MM.1S (cell line): ENCODE measurements at regions not wholly inside any gene's neighbourhood (a gene's known extent, or its start where the extent isn't known, plus 50 kb on each side); places are given as distances from the start of the nearest gene placed in this dataset.

Experiments
- CTCF ChIP-seq: fragments of 300-600 bp; sonication (generic); IDR thresholded peaks from 2 replicates; pipeline ENCODE4 v1.5.1; 2016; ENCODE audit warnings: antibody characterized with exemption, low read length, mixed read lengths
- EZH2 ChIP-seq: fragments of 300-600 bp; sonication (generic); optimal IDR thresholded peaks from 2 replicates; pipeline ENCODE3; 2017; ENCODE audit warnings: low read depth, mild to moderate bottlenecking, antibody characterized with exemption, low read length, mixed read lengths
- EZH2phosphoT487 ChIP-seq: fragments of 300-600 bp; sonication (generic); IDR thresholded peaks from 2 replicates; pipeline ENCODE4 v1.6.1; 2018; ENCODE audit warnings: antibody characterized with exemption, low read length

DNA sequence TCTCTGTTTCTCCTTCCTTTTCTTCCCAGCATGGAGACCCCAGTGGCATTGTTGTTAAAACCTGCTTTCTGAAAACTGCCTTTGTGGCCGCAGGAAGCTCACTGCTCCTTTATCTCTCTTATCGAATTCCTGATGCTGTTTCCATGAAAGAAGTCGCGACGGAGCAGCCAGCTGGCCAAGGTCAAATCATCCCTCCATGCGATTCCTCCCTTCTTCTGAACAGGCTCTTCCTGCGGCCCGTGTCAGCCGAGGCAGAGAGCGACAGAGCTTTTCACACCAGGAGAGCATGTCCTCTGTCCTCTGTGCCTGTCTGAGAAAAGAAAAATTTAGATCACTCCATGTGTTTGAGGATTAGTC, 242.1 kb upstream of the PITRM1 start:
- TF ChIP-seq EZH2phosphoT487 (no peak), EZH2 (no peak), CTCF (no peak)
